Activated CD4-positive, alpha-beta T cell treated with anti-CD3 and anti-CD28 coated beads for 48 hours (primary cell): ENCODE measurements at regions not wholly inside any gene's neighbourhood (a gene's known extent, or its start where the extent isn't known, plus 50 kb on each side); places are given as distances from the start of the nearest gene placed in this dataset.

Experiments
- DNase-seq: peaks from one replicate; pipeline ENCODE4 v3.0.0-alpha.2; 2020

GRCh38 chr9:99447951-99448350, 225.9 kb downstream of the SEC61B start:
- no peak for DNase-seq

- DNase-seq, result no peak
Observed at GRCh38 chr9:99449726-99450125, 227.6 kb downstream of the SEC61B start.

GRCh38 chr9:99451112-99451606, 229.1 kb downstream of the SEC61B start:
- DNase-seq, result no peak

- DNase-seq, result no peak
Observed at GRCh38 chr9:99457406-99457805, 235.3 kb downstream of the SEC61B start.

DNA sequence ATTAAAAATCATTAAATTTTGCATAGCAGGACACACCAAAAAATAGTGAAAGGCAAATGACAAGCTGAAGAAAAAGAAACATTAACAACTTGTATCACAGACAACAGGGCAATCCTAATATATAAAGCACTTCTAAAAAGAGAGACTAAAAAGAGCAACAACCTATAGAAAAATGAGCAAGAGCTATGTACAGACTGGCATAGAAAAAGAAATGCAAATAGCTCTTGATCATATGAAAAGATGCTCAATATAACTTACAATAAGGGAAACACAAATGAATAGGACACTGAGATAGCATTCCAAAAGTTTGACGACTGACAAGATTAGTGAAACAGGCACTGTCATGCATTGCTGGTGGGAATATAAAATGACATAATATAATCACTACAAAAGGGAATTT, 235.9 kb downstream of the SEC61B start:
- no peak for DNase-seq

DNA sequence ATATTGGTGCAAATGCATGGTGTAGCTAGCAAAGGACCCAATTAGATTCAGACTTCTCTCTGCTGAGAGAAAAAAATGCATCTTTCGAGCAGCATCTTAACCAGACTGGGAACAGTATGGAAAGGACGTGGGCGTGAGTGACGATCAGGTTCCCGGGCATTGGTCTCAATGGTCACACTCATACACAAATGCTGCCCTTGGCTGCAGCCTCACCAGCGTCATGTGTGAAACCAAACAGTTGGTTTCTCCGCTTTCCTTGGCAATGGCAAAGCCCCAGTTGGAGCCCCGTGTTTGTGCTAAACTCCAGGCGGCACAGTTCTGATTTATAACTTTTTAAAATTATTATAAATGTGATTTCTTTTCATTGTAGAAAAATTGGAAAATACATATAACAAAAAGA, 237.8 kb downstream of the SEC61B start:
- DNase-seq, result no peak

DNA sequence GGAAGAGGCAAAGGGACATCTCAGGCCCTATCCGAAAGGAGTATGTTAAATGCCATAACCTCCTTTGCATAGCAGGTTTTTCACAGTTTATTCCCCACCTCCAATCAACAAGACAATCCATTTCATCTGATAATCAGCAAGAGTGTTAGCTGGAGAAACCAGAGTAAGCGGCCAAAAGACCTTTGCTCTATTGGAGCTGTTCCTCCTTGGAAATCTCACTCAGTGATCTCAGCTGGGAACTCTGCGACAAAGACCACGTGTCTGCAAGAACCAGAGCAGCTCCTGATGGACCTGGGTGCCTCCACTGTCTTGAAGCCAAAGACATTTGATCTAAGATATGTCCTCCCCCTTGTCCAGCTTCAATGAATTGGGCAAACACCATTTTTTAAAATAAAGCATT, 241.0 kb downstream of the SEC61B start:
- no peak for DNase-seq

DNA sequence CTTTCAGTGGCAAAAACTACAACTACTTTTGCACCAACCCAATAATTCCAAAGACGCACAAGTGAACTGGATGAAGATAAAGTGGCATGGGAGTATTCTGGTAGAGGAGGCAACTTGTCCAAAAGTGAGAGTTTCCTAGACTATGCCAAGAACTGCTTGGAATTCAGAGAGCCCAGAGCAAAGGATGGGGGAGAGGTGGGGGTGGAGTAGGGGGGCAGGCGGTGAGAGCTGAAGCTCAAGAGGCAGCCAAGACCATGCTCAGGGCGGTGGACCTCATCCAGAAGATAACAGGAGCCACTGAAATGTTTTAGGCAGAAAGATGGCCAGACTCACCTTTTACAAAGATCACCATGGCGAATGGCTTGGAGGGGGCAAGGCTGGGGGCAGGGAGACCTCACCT, 242.5 kb downstream of the SEC61B start:
- no peak for DNase-seq

DNA sequence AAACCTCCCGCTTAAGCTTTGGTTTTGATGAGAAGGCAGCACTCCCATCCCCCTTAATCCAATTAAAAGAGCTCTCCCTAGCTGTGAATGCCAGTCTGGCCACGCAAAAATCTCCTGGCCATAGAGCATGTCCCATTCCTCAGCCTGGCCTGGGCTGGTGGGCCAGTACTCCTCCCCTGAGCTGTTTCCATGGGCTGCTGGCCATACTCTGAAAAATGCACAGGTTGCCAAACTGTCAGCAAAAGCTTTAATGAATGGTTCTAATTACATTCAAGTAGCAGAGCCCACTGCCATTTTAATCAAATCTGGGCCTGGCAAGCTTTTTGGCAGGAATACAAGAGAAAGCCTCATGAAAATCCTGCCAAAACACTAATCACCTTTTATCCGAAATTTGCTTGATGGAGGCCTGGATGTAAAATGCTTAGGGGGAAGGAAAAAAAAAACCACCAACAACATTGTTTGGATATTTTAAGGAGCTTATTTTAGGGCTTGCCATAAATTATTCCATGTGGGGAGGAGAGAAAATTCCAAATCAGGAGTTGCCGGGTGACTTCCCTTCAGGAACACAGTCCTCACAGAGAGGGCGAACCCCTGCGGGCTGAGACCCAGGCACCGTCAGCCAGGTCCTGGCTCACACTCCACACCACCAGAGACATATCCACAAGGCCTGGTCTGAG, 243.3 kb downstream of the SEC61B start:
- no peak for DNase-seq

GRCh38 chr9:99466104-99466503, 244.0 kb downstream of the SEC61B start:
- DNase-seq, result no peak

DNA sequence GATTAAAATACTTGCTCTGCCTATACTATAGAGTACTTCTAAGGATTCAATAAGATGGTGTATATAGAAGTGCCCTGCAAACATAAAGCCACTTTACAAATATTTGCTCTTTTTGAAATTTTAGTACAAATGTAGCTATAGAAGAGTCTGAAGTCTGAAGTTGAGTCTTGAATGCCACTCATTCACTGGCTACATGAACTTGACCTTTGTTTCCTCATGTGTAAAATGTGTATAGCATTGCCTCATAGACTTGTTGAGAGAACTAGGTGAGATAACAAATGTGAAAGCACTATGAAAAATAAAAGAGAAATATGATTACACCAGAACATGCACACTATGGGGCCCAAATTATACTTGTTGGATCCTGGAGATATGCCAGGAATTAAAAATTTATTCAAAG, 244.7 kb downstream of the SEC61B start:
- no peak for DNase-seq

DNA sequence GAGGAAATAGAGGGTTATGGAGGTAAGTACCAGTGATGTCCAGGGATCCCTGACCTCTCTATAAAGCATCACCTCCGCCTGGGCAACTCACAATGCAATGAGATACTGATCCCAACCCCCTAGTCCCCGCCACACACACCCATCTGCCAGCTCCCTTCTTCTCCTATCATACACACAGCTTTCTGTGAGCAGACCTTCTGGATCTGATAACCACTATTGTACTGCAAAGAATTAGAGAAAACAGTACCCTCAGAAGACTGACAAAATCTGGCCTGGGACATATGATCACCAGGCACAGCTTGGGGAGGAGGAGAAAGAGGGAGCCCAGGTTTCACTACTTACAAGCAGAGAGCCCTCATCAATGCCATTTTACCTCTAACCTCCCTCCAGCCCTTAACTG, 249.0 kb downstream of the SEC61B start:
- DNase-seq, result no peak

- DNase-seq, result peak; percentile 11
Observed at GRCh38 chr9:99472240-99472915, 250.3 kb downstream of the SEC61B start.

- DNase-seq, result no peak
Observed at GRCh38 chr9:99472916-99473245, 250.8 kb downstream of the SEC61B start.

DNA sequence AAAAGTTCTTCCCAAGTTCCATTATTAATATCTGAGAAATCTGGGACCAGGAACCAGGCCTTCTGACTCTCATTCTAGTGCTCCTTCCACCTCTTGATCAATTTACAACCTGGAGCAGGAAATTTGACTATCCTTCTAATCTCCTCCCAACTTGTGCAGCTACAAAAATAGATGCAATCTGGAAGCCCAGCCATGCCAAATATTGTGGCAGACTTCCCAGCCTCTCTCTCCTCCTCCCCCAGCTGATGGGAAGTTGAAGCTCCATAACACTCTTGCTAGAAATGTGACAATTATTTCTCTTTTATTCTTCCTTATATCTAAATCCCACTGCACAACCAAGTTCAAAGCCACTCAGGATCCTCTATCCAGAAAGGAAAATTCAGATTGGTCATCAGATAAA, 252.1 kb downstream of the SEC61B start:
- no peak for DNase-seq

- DNase-seq, result no peak
Observed at GRCh38 chr9:99475401-99476065, 253.5 kb downstream of the SEC61B start.

GRCh38 chr9:99478469-99479027, 256.5 kb downstream of the SEC61B start:
- DNase-seq, result no peak

DNA sequence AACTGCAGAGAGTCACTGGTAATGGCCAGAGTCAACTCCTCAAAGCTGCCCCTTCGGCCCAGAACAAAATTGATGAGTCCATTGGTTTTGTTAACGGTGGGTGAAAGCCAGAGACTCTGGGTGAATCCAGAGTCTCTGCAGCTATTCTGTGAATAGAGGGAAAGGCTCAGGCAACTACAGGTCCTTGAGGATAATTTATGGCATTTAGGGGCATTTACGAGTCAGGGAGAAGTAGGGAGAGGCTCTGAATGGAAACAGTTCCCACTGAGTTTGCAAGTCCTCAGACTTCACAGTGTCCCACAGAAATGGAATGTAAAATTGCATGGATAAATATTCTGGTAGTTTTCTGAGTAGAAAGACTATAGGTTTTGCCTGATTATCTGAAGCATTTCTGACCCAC, 257.8 kb downstream of the SEC61B start:
- DNase-seq, result no peak

GRCh38 chr9:99485459-99485858, 263.4 kb downstream of the SEC61B start:
- no peak for DNase-seq

GRCh38 chr9:99486684-99487083, 264.6 kb downstream of the SEC61B start:
- DNase-seq, result no peak

- DNase-seq, result no peak
Observed at GRCh38 chr9:99488131-99489059, 266.3 kb downstream of the SEC61B start.

- DNase-seq, result no peak
Observed at GRCh38 chr9:99489060-99489413, 267.0 kb downstream of the SEC61B start.

DNA sequence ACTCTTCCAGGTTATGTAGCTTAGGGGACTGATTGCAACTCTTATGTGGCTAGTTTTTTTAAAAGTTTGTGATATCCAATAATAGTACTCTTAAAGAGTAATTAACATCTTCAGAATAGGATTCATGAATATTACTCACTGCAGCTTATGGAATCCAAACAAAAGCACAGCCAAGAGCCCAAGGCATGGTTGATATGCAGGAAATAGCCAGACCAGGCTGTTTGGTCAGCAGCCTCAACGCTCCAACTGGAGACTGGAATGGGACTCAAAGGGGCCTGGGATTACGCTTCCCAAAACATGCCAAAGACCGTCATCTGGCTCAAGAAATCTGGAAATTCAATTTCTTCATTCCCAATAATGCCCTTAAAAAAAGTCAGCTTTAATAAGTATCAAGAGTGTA, 268.6 kb downstream of the SEC61B start:
- DNase-seq, result no peak
